ENCODE measurements at regions not wholly inside any gene's neighbourhood (a gene's known extent, or its start where the extent isn't known, plus 50 kb on each side); places are given as distances from the start of the nearest gene placed in this dataset.

DNA sequence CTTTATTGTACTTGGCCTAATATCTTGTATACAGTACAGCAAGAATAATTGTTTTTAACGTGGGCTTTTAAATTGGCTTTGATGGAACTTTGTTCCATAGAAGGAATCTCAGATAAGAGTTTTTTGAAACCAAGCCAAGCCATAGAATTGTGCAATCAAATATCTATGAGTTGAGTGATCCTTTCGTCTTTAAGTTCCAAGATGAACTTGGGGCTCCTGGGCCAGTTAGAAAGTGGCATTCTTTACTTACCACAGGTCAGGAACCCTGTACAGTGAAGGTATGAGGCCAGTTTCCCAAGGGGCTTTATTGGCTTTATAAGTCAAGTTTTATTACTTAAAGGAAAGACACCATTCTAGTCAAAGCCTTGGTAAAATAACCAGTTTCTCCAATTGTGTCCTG lies 2104.2 kb downstream of the PCDH7 start:
- TF ChIP-seq, protein P1, sequence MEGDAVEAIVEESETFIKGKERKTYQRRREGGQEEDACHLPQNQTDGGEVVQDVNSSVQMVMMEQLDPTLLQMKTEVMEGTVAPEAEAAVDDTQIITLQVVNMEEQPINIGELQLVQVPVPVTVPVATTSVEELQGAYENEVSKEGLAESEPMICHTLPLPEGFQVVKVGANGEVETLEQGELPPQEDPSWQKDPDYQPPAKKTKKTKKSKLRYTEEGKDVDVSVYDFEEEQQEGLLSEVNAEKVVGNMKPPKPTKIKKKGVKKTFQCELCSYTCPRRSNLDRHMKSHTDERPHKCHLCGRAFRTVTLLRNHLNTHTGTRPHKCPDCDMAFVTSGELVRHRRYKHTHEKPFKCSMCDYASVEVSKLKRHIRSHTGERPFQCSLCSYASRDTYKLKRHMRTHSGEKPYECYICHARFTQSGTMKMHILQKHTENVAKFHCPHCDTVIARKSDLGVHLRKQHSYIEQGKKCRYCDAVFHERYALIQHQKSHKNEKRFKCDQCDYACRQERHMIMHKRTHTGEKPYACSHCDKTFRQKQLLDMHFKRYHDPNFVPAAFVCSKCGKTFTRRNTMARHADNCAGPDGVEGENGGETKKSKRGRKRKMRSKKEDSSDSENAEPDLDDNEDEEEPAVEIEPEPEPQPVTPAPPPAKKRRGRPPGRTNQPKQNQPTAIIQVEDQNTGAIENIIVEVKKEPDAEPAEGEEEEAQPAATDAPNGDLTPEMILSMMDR (IDR thresholded peaks at IDR 0.05): no peak
- Mint-ChIP-seq H3K27me3 (ENCODE audit: insufficient read depth) (no peaks in the 10 kb centered on the region), H3K4me3 (no peak overlapping the region), H3K27ac (no peak overlapping the region), H3K9me3 (peaks cover 44% of the 10 kb centered on the region), H3K36me3 (ENCODE audit: low read depth) (no peaks in the 10 kb centered on the region), H3K4me1 (ENCODE audit: low read depth) (no peaks in the 10 kb centered on the region)
- DNase-seq: no peak

DNA sequence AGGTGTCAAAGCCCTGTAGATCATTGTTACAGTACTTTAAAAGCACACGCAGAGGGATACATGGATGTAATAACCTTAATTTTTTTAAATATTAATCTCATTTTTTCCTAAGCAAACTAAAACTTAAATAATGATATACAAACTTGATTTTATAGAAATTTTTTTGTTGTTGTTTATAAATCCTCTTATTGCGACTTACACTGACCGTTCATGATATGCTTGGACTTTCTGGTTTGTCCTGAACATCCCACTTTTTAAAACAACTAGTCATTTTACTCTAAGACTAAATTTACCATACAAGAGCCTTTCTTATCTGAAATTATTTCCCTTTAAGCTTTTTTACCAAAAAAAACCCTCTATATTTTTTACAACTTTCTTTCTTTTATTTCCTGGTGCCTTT lies 2106.0 kb downstream of the PCDH7 start:
- no peak overlapping the region for H3K27ac Mint-ChIP-seq
- TF ChIP-seq, protein P1 (IDR thresholded peaks at IDR 0.05): no peak
- H3K9me3 Mint-ChIP-seq: peaks cover 39% of the 10 kb centered on the region
- DNase-seq: no peak
- no peak overlapping the region for H3K4me3 Mint-ChIP-seq
- no peaks in the 10 kb centered on the region for H3K36me3 Mint-ChIP-seq (ENCODE audit: low read depth)
- no peaks in the 10 kb centered on the region for H3K4me1 Mint-ChIP-seq (ENCODE audit: low read depth)
- no peaks in the 10 kb centered on the region for H3K27me3 Mint-ChIP-seq (ENCODE audit: insufficient read depth)

DNA sequence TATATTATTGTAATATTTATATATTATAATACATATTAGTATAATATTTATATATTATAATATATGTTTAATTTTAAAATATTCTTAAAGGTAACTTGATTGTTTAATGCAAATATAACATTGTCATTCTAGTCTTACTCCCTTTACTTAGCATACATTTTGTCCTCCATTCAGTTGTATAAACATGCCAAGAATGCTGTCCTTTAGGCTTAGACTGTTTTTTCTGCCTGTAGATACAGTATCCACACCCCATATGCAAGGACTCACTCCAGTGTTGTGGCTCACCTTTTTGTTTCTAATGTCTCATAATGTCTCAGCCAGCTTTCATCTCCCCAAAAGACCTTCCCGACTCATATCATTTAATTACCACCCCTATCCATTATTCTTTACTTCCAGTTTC lies 2110.0 kb downstream of the PCDH7 start:
- Mint-ChIP-seq H3K4me1 (ENCODE audit: low read depth) (no peaks in the 10 kb centered on the region), H3K27ac (no peak overlapping the region), H3K4me3 (no peak overlapping the region), H3K9me3 (peaks cover 27% of the 10 kb centered on the region), H3K27me3 (ENCODE audit: insufficient read depth) (no peaks in the 10 kb centered on the region), H3K36me3 (ENCODE audit: low read depth) (no peaks in the 10 kb centered on the region)
- TF ChIP-seq, protein P1 (IDR thresholded peaks at IDR 0.05): no peak
- no peak for DNase-seq

DNA sequence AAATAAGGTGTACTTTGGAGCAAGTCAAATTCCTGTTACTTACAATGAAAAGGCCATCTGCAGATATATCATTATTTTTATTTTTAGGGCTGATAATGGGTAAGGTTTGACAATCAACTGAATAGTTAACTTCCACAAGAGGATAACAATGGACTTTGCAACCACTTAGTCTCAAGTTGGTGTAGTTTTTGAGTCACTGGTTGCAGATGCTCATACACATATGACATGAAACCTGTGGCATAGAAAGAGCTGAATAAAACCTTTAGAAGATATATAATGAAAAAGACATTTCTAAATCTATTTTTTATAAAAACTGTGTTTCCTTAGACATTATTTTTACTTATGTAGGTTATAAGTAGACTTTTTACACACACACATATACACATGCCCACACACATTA lies 2110.9 kb downstream of the PCDH7 start:
- Mint-ChIP-seq H3K36me3 (ENCODE audit: low read depth) (no peaks in the 10 kb centered on the region), H3K9me3 (peaks cover 24% of the 10 kb centered on the region), H3K4me1 (ENCODE audit: low read depth) (no peaks in the 10 kb centered on the region), H3K27me3 (ENCODE audit: insufficient read depth) (no peaks in the 10 kb centered on the region), H3K4me3 (no peak overlapping the region), H3K27ac (no peak overlapping the region)
- no peak for DNase-seq
- TF ChIP-seq, protein P1 (IDR thresholded peaks at IDR 0.05): no peak

DNA sequence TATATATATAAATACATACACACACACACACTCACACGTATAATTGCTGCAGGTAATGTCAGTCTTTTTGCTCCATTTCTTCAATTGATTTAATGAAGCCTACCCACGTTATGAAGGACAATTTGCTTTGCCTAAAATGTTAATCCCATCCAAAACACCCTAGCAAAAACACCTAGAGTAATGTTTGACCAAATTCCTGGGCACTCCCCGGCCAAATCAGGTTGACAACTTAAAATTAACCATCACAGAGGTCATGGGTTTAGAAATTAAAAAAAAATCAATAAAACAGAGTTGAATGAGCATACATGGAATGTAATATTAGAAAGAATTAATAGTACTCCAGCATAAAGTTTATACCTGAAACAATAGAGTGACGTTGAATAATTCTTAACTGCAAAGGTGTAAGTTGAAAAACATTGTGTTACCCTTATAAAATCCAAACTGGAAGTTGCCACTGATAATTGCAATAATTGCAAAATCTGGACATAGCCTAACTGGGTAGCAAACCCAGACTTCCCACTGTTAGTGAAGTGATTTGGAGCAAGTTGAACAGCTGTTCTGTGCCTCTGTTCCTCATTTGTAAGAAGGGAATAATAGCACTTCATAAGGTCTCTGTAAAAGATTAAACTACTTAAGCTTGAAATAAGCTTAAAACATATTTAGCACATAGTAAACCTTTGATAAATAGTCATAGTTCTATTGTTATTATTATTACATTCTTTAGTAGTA lies 2120.5 kb downstream of the PCDH7 start:
- Mint-ChIP-seq H3K9me3 (peaks cover 12% of the 10 kb centered on the region; the same call in 1 of the 2 replicates), H3K4me1 (ENCODE audit: low read depth) (no peaks in the 10 kb centered on the region), H3K36me3 (ENCODE audit: low read depth) (no peaks in the 10 kb centered on the region), H3K27me3 (ENCODE audit: insufficient read depth) (no peaks in the 10 kb centered on the region), H3K27ac (no peak overlapping the region), H3K4me3 (no peak overlapping the region)
- no peak for DNase-seq
- TF ChIP-seq, protein P1 (IDR thresholded peaks at IDR 0.05): no peak

All from HFFc6 (cell line).